IgD-negative memory B cell (primary cell): ENCODE measurements at regions not wholly inside any gene's neighbourhood (a gene's known extent, or its start where the extent isn't known, plus 50 kb on each side); places are given as distances from the start of the nearest gene placed in this dataset.
"Not testable (repeated sequence)": the region's sequence is repeated elsewhere in the genome, so short reads cannot be mapped to it uniquely, and the experiment has no call there.

Experiments
- H3K27ac Mint-ChIP-seq, 3 donors: one replicate each; pipeline ENCODE4 v1.8.0; 2020 to 2022; ENCODE audit warnings: mild to moderate bottlenecking in 3 of 3, mixed read lengths in 3 of 3, moderate library complexity in 1 of 3
- H3K27me3 Mint-ChIP-seq: one replicate; pipeline ENCODE4 v1.8.0; 2021; ENCODE audit warnings: mixed read lengths
- H3K36me3 Mint-ChIP-seq: one replicate; pipeline ENCODE4 v1.8.0; 2020; ENCODE audit warnings: mild to moderate bottlenecking, mixed read lengths
- H3K4me1 Mint-ChIP-seq, 3 donors: one replicate each; pipeline ENCODE4 v1.8.0; 2020 to 2022; ENCODE audit warnings: mixed read lengths in 3 of 3, mild to moderate bottlenecking in 1 of 3
- H3K4me3 Mint-ChIP-seq, 4 donors: one replicate each; pipeline ENCODE4 v1.8.0; 2020 to 2022; ENCODE audit warnings: mild to moderate bottlenecking in 4 of 4, mixed read lengths in 4 of 4, moderate library complexity in 3 of 4
- H3K9me3 Mint-ChIP-seq, 3 donors: one replicate each; pipeline ENCODE4 v1.8.0; 2020 to 2021; ENCODE audit warnings: mixed read lengths in 3 of 3, mild to moderate bottlenecking in 1 of 3

DNA sequence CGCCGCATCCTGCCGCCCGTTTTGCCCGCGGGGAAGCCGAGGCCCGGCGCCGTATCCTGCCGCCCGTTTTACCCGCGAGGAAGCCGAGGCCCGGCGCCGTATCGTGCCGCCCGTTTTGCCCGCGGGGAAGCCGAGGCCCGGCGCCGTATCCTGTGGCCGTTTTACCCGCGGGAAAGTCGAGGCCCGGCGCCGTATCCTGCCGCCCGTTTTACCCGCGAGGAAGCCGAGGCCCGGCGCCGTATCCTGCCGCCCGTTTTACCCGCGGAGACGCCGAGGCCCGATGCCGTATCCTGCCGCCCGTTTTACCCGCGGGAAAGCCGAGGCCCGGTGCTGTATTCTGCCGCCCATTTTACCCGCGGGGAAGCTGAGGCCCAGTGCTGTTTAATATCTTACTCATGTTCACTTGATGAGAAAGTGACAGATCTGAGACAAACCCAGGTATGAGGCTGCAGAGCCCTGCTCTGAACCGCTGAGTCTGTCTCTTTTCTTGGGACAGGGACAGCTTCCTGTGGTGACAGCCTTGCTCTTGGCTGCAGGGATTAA, 129.4 kb downstream of the CDH26 start:
- no peaks in the 10 kb centered on the region for H3K36me3 Mint-ChIP-seq
- H3K27me3 Mint-ChIP-seq = peaks cover 20% of the 10 kb centered on the region
- peak overlapping the region in 1 of 4 donors; percentile 35 for H3K4me3 Mint-ChIP-seq
- peaks cover 2 to 5% (median 4%) of the 10 kb centered on the region in 3 donors for H3K9me3 Mint-ChIP-seq
- no peak overlapping the region for H3K27ac Mint-ChIP-seq
- no peaks in the 10 kb centered on the region for H3K4me1 Mint-ChIP-seq

- H3K4me1 Mint-ChIP-seq = no peaks in the 10 kb centered on the region
- H3K27me3 Mint-ChIP-seq = peaks cover 19% of the 10 kb centered on the region
- H3K9me3 Mint-ChIP-seq = peaks cover 0 to 2% (median 0%) of the 10 kb centered on the region in 3 donors
- peak overlapping the region in 1 of 4 donors; percentile 19 for H3K4me3 Mint-ChIP-seq
- H3K36me3 Mint-ChIP-seq = no peaks in the 10 kb centered on the region
- H3K27ac Mint-ChIP-seq = no peak overlapping the region
These were observed 130.0 kb downstream of the CDH26 start for GRCh38 chr20:60088236-60088635.

DNA sequence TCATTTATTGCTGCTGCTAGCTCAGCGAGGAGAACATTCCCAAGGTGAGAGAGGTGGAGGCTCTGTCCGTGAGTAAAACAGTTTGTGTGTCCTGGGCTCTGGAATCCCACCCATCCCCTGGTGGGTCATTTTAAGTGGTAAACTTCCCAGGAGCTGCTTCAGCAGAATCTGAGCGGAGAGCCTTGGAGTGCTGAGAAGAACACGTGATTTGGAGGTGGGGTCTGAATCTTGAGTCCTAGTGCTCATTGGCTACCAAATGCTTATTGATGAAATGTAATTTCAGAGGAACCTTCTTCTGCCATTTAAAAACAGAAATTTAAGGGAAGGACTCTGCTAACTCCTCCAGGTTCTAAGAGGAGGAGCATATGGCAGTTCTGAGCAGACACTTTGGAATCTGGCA, 132.4 kb downstream of the CDH26 start:
- no peaks in the 10 kb centered on the region for H3K36me3 Mint-ChIP-seq
- no peaks in the 10 kb centered on the region for H3K4me1 Mint-ChIP-seq
- H3K4me3 Mint-ChIP-seq = no peak overlapping the region
- peaks cover 20% of the 10 kb centered on the region for H3K27me3 Mint-ChIP-seq
- peaks cover 0 to 3% (median 0%) of the 10 kb centered on the region in 3 donors for H3K9me3 Mint-ChIP-seq
- H3K27ac Mint-ChIP-seq = no peak overlapping the region

DNA sequence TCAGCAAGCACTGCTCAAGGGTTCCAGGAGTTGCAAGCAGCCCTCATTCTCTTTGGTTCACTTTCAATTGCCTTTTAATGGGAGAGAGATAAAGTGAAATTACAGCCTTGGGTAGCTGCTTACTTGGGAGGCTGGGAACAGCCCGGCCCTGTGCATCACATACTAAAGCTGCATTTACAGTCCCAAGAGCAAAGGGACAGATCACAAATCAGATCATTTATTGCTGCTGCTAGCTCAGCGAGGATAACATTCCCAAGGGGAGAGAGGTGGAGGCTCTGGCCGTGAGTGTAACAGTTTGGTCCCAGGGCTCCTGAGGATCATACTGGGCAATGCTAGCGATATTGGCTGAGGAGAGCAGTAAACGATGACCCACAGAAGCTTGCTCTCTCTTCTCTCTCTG, 133.1 kb downstream of the CDH26 start:
- no peak overlapping the region for H3K4me3 Mint-ChIP-seq
- no peaks in the 10 kb centered on the region for H3K4me1 Mint-ChIP-seq
- H3K27ac Mint-ChIP-seq = no peak overlapping the region
- peaks cover 18% of the 10 kb centered on the region for H3K27me3 Mint-ChIP-seq
- peaks cover 0 to 3% (median 0%) of the 10 kb centered on the region in 3 donors for H3K9me3 Mint-ChIP-seq
- H3K36me3 Mint-ChIP-seq = no peaks in the 10 kb centered on the region

DNA sequence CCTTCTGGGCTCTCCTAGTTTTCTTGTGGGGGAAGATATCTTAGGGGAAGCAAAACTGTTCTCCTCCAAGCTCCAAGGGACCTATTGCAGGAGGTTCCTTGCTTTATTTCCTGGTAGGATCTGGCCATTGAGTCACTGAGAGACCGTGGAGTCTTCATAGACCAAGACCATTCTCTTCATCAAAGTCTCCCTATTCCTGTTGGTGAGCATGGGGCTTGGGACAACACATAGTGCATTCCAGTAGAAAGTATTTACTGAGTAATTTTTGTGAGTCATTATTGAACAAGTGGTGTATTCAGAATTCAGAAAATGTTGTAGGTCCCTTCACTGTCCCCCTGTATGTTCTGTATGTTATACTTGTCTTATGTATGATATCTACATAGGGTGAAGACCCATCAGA, 133.6 kb downstream of the CDH26 start:
- Mint-ChIP-seq H3K27ac (no peak overlapping the region), H3K9me3 (peaks cover 0 to 3% (median 0%) of the 10 kb centered on the region in 3 donors), H3K4me3 (no peak overlapping the region), H3K36me3 (no peaks in the 10 kb centered on the region), H3K4me1 (no peaks in the 10 kb centered on the region), H3K27me3 (peaks cover 15% of the 10 kb centered on the region)

- H3K4me1 Mint-ChIP-seq = no peaks in the 10 kb centered on the region
- H3K9me3 Mint-ChIP-seq = peaks cover under 1 to 3% (median 1%) of the 10 kb centered on the region in 3 donors
- H3K27ac Mint-ChIP-seq = peak overlapping the region in 1 of 3 donors; percentile 51
- H3K27me3 Mint-ChIP-seq = peaks cover 12% of the 10 kb centered on the region
- H3K4me3 Mint-ChIP-seq = no peak overlapping the region
- no peaks in the 10 kb centered on the region for H3K36me3 Mint-ChIP-seq
These were observed 134.5 kb downstream of the CDH26 start for GRCh38 chr20:60092729-60093128.

GRCh38 chr20:60095456-60095855, 137.2 kb downstream of the CDH26 start:
- Mint-ChIP-seq H3K36me3 (no peaks in the 10 kb centered on the region), H3K9me3 (peaks cover 6 to 10% (median 8%) of the 10 kb centered on the region in 3 donors), H3K27ac (no peak overlapping the region), H3K4me3 (no peak overlapping the region), H3K4me1 (no peaks in the 10 kb centered on the region), H3K27me3 (peaks cover 2% of the 10 kb centered on the region)

- no peaks in the 10 kb centered on the region for H3K4me1 Mint-ChIP-seq
- peaks cover 6 to 10% (median 8%) of the 10 kb centered on the region in 3 donors for H3K9me3 Mint-ChIP-seq
- H3K27me3 Mint-ChIP-seq = peaks cover 2% of the 10 kb centered on the region
- H3K4me3 Mint-ChIP-seq = no peak overlapping the region
- H3K27ac Mint-ChIP-seq = no peak overlapping the region
- no peaks in the 10 kb centered on the region for H3K36me3 Mint-ChIP-seq
These were observed 137.9 kb downstream of the CDH26 start for GRCh38 chr20:60096166-60096565.

- Mint-ChIP-seq H3K4me3 (no peak overlapping the region), H3K27me3 (peaks cover 8% of the 10 kb centered on the region), H3K9me3 (peaks cover 7 to 10% (median 8%) of the 10 kb centered on the region in 3 donors), H3K4me1 (no peaks in the 10 kb centered on the region), H3K27ac (no peak overlapping the region), H3K36me3 (no peaks in the 10 kb centered on the region)
These were observed 139.1 kb downstream of the CDH26 start for GRCh38 chr20:60097285-60097684.

DNA sequence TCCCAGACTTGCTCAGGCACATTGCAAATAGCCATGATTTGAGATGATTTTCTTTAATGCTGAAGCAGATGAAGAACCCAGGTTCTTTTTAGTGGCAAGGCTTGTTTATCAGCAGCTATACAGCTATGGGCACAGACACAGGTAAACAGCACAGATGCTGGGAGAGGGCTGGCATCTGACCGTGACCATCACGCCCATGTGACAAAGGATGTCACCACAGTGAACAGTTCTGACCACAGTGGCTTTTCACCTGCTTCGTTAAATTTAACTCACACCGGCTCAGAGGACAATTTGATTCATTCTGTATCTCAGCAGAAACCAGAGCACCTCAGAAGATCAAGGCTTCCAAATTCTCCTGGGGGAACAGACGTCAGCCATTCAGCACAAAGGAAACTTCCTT, 142.6 kb downstream of the CDH26 start:
- no peak overlapping the region for H3K4me3 Mint-ChIP-seq
- H3K36me3 Mint-ChIP-seq = no peaks in the 10 kb centered on the region
- H3K4me1 Mint-ChIP-seq = no peaks in the 10 kb centered on the region
- H3K9me3 Mint-ChIP-seq = peaks cover 6 to 10% (median 8%) of the 10 kb centered on the region in 3 donors
- peaks cover 10% of the 10 kb centered on the region for H3K27me3 Mint-ChIP-seq
- peak overlapping the region in 1 of 3 donors; percentile 27 for H3K27ac Mint-ChIP-seq

DNA sequence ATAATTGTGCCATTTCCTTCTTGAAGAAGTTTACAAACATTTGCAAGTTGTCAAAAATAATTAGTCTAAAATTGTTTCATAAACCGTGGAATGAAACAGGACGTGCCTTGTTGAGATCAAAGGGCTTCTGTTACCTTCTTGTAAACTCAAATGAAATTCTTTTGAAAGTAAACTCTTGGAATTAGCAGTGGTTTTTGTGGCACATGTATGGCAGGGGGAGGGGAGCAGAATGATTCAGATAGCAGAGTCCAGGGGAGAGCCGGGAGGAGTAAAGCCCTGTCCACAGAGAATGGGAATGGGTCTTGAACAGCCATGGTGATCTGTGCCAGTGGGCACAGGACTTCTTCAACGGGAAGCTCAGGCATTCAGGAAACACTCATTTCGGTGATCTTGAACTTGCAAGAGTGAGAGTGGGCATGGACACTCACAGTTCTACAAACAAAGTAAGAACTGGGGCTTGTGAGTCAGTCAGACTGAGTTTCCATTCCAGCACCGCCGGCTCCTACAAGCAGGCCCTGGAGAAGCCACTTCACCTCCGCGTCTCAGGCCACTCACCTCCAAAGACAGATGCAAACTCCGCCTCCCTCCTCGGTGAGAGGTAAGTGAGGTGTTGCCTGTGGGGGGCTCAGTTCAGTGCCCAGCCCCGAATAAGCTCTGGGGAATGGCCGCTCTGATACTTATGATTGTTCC, 143.1 kb downstream of the CDH26 start:
- Mint-ChIP-seq H3K4me3 (no peak overlapping the region), H3K27me3 (peaks cover 10% of the 10 kb centered on the region), H3K9me3 (peaks cover 6 to 10% (median 8%) of the 10 kb centered on the region in 3 donors), H3K36me3 (no peaks in the 10 kb centered on the region), H3K4me1 (no peaks in the 10 kb centered on the region), H3K27ac (peak overlapping the region in 1 of 3 donors; percentile 27)

DNA sequence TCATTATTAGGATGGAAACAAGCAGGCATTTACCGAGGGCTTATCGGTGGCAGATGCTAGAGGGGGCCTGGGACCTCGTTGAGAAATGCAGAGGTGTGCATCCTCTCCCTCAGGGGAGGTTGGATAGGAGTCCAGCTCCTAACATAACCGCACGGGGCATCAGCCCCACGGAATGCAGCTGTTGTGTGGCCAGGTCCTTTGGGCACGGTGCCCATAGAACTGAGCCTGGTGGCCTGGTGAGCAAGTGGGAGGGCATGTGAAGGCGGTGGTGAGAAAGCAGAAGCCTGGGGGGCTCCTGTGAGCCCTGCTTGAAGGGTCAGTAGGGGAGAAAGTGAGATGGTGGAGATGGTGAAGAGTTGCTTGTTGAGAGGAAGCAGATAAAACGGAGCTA, 143.7 kb downstream of the CDH26 start:
- Mint-ChIP-seq H3K36me3 (no peaks in the 10 kb centered on the region), H3K4me3 (no peak overlapping the region), H3K27ac (no peak overlapping the region), H3K27me3 (peaks cover 10% of the 10 kb centered on the region), H3K4me1 (no peaks in the 10 kb centered on the region), H3K9me3 (peaks cover 6 to 10% (median 8%) of the 10 kb centered on the region in 3 donors)

DNA sequence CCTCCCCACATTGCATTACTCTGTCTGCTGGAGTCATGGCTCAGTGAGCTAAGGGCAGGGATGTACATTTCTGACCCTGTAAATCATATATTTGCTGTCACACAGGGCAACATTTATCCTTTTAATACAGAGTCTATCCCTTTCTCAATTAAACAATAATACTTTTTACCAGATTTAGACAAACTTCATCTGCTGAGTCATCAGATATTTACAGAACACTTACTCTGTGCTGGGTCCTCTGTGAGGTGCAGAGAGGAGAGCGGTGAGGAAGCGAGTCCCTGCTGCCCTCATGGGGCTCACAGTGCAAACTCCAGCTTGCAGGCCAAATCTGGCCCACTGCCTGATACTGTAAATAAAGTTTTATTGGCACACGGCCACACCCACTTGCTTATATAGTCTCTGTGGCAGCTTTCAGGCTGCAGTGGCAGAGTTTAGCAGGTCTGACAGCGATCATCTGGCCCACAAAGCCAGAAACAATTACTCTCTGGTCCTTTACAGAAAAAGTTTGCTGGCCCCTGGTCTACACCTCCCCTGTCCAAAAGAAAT, 144.5 kb downstream of the CDH26 start:
- no peaks in the 10 kb centered on the region for H3K36me3 Mint-ChIP-seq
- peaks cover 10% of the 10 kb centered on the region for H3K27me3 Mint-ChIP-seq
- no peak overlapping the region for H3K27ac Mint-ChIP-seq
- H3K9me3 Mint-ChIP-seq = peaks cover 6 to 9% (median 7%) of the 10 kb centered on the region in 3 donors
- no peaks in the 10 kb centered on the region for H3K4me1 Mint-ChIP-seq
- H3K4me3 Mint-ChIP-seq = no peak overlapping the region

DNA sequence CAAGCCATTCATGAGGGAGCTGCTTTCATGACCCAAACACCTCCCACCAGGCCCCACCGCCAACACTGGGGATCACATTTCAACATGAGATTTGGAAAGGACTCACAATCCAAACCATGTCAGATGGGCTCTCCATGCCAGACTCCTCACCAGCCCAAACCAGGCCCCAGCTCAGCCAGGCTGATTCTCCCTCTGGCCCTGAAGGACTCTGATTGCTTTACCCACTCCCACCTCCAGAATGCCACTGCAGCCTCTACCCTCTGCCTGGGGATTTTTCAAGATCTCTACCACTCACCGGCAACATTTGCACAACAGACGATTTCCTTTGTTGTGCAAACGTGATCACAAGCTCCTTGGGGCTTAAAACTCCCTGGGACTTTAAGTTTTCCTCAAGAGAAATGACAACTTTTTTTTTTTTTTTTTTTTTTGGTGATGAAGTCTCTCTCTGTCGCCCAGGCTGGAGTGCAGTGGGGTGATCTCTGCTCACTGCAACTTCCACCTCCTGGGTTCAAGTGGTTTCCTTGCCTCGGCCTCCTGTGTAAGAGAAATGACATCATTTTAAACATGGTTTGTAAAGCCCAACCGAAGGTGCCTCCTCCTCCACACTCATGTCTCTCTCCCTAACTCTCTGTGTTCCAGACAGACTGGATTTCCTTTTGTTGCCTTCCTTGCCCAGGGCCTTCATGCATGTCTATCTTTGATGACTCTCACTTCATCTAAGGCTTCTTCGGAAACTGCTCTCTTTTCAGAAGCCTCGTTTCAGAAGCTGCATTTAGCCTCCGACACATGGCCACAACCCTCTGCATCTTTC, 147.0 kb downstream of the CDH26 start:
- Mint-ChIP-seq H3K27ac (no peak overlapping the region), H3K4me3 (no peak overlapping the region), H3K9me3 (peaks cover 0 to 5% (median 0%) of the 10 kb centered on the region in 3 donors), H3K4me1 (no peaks in the 10 kb centered on the region), H3K27me3 (peaks cover 10% of the 10 kb centered on the region), H3K36me3 (no peaks in the 10 kb centered on the region)

DNA sequence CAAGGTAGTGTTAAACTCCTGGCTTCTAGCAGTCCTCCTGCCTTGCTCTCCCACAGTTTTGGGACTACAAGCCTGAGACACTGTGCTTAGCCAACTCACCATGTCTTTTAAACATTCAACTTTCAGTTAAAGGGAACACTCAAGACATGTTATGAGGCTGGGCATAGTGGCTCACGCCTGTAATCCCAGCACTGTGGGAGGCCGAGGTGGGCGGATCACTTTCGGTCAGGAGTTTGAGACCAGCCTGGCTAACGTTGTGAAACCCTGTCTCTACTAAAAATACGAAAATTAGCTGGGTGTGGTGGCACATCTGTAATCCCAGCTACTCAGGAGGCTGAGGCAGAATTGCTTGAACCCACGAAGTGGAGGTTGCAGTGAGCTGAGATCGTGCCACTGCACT, 148.0 kb downstream of the CDH26 start:
- H3K9me3 Mint-ChIP-seq, H3K4me1 Mint-ChIP-seq, H3K4me3 Mint-ChIP-seq, H3K27ac Mint-ChIP-seq, H3K36me3 Mint-ChIP-seq, H3K27me3 Mint-ChIP-seq: not testable (repeated sequence)
